ENCODE measurements at regions not wholly inside any gene's neighbourhood (a gene's known extent, or its start where the extent isn't known, plus 50 kb on each side); places are given as distances from the start of the nearest gene placed in this dataset.

DNA sequence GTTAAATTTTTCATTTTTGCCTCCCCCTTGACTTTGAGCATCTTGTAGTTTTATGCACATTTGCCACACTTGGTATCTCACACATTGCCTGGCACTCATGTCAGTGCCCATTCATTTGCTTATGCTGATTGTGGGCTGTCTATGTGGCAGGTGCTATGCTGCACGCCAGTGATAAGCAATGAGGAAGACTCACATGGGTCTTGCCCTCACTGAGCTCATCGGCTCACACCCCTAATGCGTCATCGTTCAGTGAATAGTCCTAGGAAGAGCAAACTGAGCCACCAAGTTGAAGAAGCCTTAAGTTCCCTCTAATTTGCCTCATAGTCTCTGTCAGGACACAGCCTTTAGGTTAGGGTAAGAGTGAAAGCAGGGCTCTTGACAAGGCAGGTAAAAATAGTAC is 209.4 kb upstream of the IL12B start:
- DNase-seq (ENCODE audit: low spot score) = no peak

DNA sequence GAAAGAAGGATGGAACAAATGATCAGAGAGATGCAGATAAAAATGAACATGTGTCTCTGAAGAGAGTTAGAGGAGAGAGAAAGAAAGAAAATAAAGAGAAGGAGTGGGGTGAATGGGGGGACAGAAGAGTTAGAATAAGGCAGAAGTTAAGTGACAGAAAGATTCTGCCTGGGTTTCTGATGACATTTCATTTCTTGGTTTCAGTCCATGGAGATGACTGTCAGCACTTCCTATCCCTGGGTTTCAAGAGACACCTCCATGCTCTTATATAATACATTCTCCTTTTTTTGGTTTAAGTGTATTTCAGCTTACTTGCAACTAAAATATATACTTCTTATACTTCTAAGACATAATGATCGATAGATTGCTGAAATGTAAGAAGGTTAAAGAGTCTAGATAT is 213.0 kb upstream of the IL12B start:
- DNase-seq (ENCODE audit: low spot score) = no peak

GRCh38 chr5:159545156-159545555 is 214.9 kb upstream of the IL12B start:
- DNase-seq (ENCODE audit: low spot score) = no peak

DNA sequence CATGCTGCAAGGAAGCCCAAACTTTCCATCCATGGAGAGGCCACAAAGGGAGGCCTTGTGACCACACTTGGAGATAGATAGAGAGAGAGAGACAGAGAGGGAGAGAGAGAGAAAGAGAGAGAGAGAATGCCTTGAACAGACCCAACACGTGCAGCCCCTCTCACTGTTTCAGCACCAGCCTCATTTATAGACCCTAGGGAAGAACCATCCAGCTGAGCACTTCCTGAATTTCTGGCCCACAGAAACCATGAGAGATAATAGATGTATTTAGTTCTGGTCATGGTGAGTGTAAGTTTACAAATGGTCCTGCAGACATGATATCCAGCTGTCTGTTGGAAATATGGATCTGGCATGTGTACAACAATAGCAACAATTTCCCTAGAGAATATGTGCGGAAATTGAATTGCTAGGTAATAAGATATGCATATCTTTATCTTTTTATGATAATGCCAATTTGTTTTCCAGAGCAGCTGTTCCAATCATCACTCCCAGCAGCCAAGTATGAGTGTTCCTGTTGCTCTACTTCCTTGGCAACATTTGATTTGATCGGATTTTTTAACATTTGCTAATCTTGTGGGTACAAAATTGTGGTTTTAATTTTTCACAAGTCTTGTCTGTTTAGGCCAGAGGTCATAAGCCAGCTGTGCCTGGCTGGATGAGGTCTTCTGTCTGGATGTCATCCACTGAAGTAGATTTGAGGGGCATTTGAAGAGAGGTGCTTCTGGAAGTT is 217.3 kb upstream of the IL12B start:
- no peak for DNase-seq (ENCODE audit: low spot score)

DNA sequence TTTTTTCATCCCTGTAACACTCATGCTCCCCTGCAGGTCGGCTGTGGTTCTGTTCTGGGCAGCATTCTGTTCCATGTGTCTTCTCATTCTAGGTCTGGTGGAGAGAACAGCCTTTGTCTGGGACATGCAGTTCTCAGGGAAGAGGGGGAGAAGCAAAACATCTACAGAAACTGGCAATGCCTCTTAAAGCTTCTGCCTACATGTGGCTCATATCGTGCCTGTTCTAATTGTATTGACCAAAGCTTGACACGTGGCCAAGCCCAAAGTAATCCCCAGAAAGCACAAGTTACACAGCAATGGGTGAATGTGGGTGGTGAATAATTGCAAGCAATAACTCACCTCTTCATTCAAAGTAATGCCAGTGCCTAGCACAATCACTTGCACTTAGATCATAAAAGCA is 218.2 kb upstream of the IL12B start:
- no peak for DNase-seq (ENCODE audit: low spot score)

DNA sequence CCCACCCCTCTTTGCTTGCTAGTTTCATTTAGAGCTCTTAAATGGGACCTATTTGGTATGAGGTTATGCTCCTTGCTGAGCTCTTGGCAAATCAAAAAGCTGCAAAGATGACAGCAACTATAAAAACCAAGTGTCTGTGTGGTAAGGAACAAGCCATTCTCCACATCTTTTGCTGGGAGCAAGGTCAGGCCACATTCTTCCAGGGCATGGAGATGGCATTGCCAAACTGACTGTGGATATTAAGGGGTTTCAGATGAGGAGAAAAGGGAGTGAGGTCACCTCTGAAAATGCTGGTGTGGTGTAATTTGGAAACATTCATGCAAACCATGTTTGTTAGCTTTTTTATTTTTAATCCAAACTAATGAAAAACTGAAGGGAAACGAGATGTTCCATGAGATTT is 218.8 kb upstream of the IL12B start:
- DNase-seq (ENCODE audit: low spot score) = no peak

DNA sequence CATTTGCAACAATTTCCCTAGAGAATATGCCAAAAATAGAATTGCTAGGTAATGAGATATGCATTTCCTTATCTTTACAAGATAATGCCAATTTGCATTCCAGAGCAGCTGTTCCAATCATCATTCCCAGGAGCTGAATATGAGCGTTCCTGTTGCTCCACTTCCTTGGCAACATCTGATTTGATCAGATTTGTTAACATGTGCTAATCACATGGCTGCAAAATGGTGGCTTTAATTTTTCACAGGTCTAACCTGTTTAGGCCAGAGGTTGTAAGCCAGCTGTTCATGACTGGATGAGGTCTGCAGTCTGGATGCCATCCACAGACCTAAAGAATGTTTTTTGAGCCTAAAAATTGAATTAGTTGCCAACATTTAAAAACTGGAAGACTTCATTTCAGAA is 220.7 kb upstream of the IL12B start:
- no peak for DNase-seq (ENCODE audit: low spot score)

DNA sequence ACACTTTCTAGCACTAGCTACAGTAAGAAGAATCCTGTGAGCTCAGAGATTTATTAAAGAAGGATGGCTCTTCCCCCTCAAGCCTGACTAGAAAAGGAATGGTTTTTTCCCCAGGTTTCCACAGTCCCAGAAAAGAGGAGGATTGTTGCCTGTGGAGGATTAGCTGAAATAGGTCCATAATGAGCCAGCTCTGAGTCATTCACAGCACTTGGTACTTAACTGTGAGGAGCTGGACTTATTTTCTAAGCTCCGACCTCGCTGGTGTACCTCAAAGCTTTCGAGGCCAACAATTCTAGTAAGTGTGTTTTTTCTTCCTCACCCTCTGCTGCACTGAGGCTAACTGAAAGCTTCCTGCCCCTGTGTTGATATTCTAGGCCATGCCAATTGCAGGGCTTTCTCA is 222.5 kb upstream of the IL12B start:
- no peak for DNase-seq (ENCODE audit: low spot score)

- DNase-seq (ENCODE audit: low spot score) = no peak
Measured at GRCh38 chr5:159553792-159554191, 223.5 kb upstream of the IL12B start.

DNA sequence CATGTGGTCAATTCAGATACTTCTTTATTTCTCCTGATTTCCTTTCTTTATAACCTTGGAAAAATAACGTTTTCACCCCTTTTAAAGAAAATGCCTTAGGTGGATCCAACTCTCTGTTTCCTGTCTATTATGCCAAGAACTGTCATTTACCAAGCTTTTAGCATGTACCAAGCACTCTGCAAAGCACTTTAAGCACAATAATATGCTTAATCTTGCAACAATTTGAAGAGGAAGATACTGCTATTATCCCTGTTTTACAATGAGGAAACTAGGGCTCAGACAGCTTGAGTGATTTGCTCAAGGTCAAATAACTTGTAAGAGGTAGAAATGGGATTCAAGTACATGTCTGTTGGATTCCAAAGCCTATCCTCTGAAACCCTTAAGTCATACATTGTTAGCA is 224.8 kb upstream of the IL12B start:
- no peak for DNase-seq (ENCODE audit: low spot score)

GRCh38 chr5:159559337-159559736 is 229.1 kb upstream of the IL12B start:
- no peak for DNase-seq (ENCODE audit: low spot score)

DNA sequence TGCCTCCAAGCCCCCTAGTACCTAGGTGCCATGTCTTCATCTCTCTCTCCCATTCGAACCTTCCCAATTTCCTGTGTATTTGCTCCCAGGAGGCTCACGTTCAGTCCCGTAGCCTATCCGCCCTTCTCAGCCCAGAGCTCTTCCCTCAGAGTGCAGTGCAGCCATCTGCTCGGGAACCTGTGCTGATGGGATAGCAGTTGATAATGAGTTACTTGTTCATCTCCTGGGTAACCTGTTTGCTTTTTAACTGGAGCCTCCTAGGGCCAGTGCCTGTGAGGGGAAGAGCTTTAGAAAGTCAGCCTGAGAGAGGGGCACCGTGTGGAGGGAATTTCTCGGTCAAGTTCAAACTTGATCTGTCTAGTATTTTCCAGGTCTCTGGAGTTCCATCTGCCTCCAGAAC is 229.8 kb upstream of the IL12B start:
- no peak for DNase-seq (ENCODE audit: low spot score)

DNA sequence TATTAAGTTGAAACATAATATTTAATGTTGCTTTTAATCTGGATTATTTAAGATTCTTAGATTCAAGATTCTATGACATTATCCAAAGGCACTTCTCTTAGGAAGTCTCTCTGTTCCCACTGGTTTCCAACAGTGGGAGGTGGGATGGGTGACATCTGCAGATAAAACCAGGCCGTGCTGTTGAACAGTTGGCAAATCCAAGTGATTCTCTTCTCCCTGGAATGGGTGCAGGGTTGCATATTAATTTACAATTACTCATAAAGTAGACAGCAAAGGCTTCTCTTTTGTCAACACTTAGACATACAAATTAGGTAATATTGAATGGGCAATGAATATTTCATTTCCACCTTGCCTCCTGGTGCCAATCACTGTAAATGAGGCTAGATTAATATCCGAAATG is 233.7 kb upstream of the IL12B start:
- DNase-seq (ENCODE audit: low spot score) = no peak

GRCh38 chr5:159566832-159567231 is 236.5 kb upstream of the IL12B start:
- DNase-seq (ENCODE audit: low spot score) = no peak

GRCh38 chr5:159567461-159567860 is 237.2 kb upstream of the IL12B start:
- no peak for DNase-seq (ENCODE audit: low spot score)

- no peak for DNase-seq (ENCODE audit: low spot score)
Measured at GRCh38 chr5:159571501-159572244, 241.4 kb upstream of the IL12B start.

DNA sequence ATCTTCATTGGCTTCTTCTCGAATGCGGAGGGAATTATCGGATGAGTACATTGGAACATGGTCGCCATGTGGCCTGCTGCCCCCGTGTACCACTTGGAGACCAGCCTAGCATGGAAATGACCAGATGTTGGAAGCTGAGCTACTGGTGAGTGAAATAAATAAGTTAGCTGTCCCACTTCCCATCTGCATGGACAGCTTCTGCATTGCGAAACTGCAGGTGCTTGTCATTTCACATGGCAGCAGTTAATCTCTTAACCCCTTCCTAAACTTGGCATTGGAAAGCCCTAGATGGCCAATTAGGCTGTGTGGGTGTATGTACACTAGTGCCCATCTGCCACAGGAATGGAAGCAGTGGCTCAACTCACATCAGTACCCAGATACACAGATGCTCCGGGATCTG is 246.6 kb upstream of the IL12B start:
- no peak for DNase-seq (ENCODE audit: low spot score)

GRCh38 chr5:159581502-159582249 is 251.4 kb upstream of the IL12B start:
- no peak for DNase-seq (ENCODE audit: low spot score)

DNA sequence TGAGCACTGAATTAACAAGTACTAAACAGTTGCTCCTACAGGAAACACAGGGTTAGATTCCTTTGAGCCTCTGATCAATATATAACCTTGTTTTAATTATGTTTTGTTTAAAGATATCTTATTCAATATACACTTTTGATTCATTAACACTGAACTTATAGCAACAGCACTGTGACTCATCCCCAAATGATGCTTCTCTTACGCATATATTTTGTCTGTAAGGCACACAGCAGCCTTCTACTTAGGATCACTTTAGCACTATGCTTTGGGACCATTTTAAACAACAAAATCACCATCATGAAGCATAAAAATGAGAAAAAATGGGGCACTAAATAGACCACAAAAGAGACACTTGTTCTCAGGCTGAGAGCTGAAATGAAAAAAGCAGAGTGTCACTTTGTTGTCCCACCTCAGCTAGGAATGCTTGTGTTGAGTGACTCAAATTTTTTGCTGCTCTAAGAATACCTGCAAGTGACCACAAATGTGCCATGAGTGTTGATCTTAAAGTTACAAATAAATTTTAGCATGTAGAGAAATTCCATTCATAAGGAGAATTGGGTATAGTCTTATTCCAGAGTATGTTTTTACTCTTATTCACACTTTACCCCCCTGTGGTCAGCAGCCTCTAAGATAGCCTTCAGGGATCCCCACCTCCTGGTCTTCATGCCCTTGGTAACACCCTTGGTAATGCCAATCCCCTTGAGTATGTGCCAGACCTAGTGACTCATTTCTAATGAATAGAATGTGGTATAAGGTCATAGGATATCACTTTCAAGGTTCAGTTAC is 252.7 kb upstream of the IL12B start:
- DNase-seq (ENCODE audit: low spot score) = no peak

GRCh38 chr5:159586921-159587320 is 256.6 kb upstream of the IL12B start:
- DNase-seq (ENCODE audit: low spot score) = no peak

- no peak for DNase-seq (ENCODE audit: low spot score)
Measured at GRCh38 chr5:159588941-159589340, 258.7 kb upstream of the IL12B start.

- DNase-seq (ENCODE audit: low spot score) = no peak
Measured at GRCh38 chr5:159593518-159594073, 263.3 kb upstream of the IL12B start.

Measured in hepatic stellate cell (primary cell).